Liver (tissue), 3 donors: ENCODE measurements at regions not wholly inside any gene's neighbourhood (a gene's known extent, or its start where the extent isn't known, plus 50 kb on each side); places are given as distances from the start of the nearest gene placed in this dataset.

ENCODE experiments used
- CTCF ChIP-seq: fragments of 150-350 bp; IDR thresholded peaks from 2 replicates; pipeline ENCODE4 v1.5.1; 2017; ENCODE audit warnings: improper control_type of control experiment, low read depth, low read length; ENCODE audit not compliant: missing input control
- GABPA ChIP-seq, 2 donors: IDR thresholded peaks in 1 of 2; conservative IDR thresholded peaks in 1 of 2; 2 replicates each; pipeline ENCODE4 v1.6.1; 2016; ENCODE audit warnings: antibody characterized with exemption in 2 of 2, mild to moderate bottlenecking in 1 of 2, moderate library complexity in 1 of 2
- NR2F2 ChIP-seq: IDR thresholded peaks from 2 replicates; pipeline ENCODE4 v1.6.1; 2016; ENCODE audit warnings: antibody characterized with exemption
- TAF1 ChIP-seq: conservative IDR thresholded peaks from 2 replicates; pipeline ENCODE4 v1.6.1; 2016; ENCODE audit warnings: antibody characterized with exemption, mild to moderate bottlenecking
- YY1 ChIP-seq: IDR thresholded peaks from 2 replicates; pipeline ENCODE4 v1.6.1; 2016; ENCODE audit warnings: antibody characterized with exemption, mild to moderate bottlenecking
- TF ChIP-seq, protein P1 (sequence below): IDR thresholded peaks from 2 replicates; pipeline ENCODE4 v1.6.1; 2016; ENCODE audit warnings: antibody characterized with exemption
- donor health status: healthy.
- donor health status: healthy.

GRCh38 chr16:64060631-64061030, 1061.2 kb downstream of the CDH11 start:
- TF ChIP-seq YY1 (no peak), GABPA (IDR thresholded peaks at IDR 0.05 in 1 of 2, conservative IDR thresholded peaks at IDR 0.05 in 1 of 2) (no peak), CTCF (no peak), NR2F2 (no peak), TAF1 (no peak)
- TF ChIP-seq, protein P1, sequence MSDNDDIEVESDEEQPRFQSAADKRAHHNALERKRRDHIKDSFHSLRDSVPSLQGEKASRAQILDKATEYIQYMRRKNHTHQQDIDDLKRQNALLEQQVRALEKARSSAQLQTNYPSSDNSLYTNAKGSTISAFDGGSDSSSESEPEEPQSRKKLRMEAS: no peak
